MCF 10A (cell line): ENCODE measurements at regions not wholly inside any gene's neighbourhood (a gene's known extent, or its start where the extent isn't known, plus 50 kb on each side); places are given as distances from the start of the nearest gene placed in this dataset.

Experiments used
- BruUV-seq: library from RNA; stranded (reverse); fragments of 400-500 nt; replicated peaks from 2 replicates; lab custom pipeline; 2021; lab: Mats Ljungman, UMichigan
- CTCF ChIA-PET: fragments of 300-600 bp; sonication (Branson Sonifier 250); formaldehyde crosslinking; extraction: SDS; loops from one replicate; lab custom pipeline; 2021; ENCODE audit warnings: antibody characterized with exemption, inconsistent platforms; lab: Yijun Ruan, JAX
- POLR2A ChIA-PET: fragments of 300-600, 350-650 bp; sonication (Branson Sonifier 250); formaldehyde crosslinking; extraction: SDS; loops from one replicate; lab custom pipeline; 2020; ENCODE audit warnings: antibody characterized with exemption, inconsistent platforms; lab: Yijun Ruan, JAX
- DNase-seq: peaks from one replicate; pipeline ENCODE4 v3.0.0-alpha.2; 2018; ENCODE audit not compliant: unreplicated experiment
- H3K27ac Mint-ChIP-seq: one replicate; pipeline ENCODE4 v1.8.0; 2022; ENCODE audit warnings: mild to moderate bottlenecking, low read depth, mixed read lengths; ENCODE audit not compliant: unreplicated experiment
- H3K27me3 Mint-ChIP-seq: one replicate; pipeline ENCODE4 v1.8.0; 2022; ENCODE audit warnings: mixed read lengths; ENCODE audit not compliant: insufficient read depth, unreplicated experiment
- H3K36me3 Mint-ChIP-seq: one replicate; pipeline ENCODE4 v1.8.0; 2022; ENCODE audit warnings: mild to moderate bottlenecking, moderate library complexity, mixed read lengths; ENCODE audit not compliant: insufficient read depth, unreplicated experiment
- H3K4me1 Mint-ChIP-seq: one replicate; pipeline ENCODE4 v1.8.0; 2022; ENCODE audit warnings: mixed read lengths; ENCODE audit not compliant: insufficient read depth, unreplicated experiment
- H3K4me3 Mint-ChIP-seq: one replicate; pipeline ENCODE4 v1.8.0; 2022; ENCODE audit warnings: mild to moderate bottlenecking, moderate library complexity, mixed read lengths; ENCODE audit not compliant: unreplicated experiment
- H3K9me3 Mint-ChIP-seq: one replicate; pipeline ENCODE4 v1.8.0; 2022; ENCODE audit warnings: mixed read lengths; ENCODE audit not compliant: unreplicated experiment
- CTCF ChIP-seq: fragments of 200-600 bp; IDR thresholded peaks from one replicate; pipeline ENCODE4 v1.8.0; 2022; ENCODE audit warnings: antibody characterized with exemption, mild to moderate bottlenecking; ENCODE audit not compliant: unreplicated experiment
- intact Hi-C: fragments of 100-400 bp; cut with micrococcal nuclease; formaldehyde crosslinking; loops from 2 replicates; pipeline ENCODE4 v1.14.1; 2022

- peak; percentile 38 for DNase-seq
- H3K36me3 Mint-ChIP-seq, result no peaks in the 10 kb centered on the region
- H3K4me1 Mint-ChIP-seq, result no peaks in the 10 kb centered on the region
- no peak overlapping the region for H3K4me3 Mint-ChIP-seq
- H3K27ac Mint-ChIP-seq, result no peak overlapping the region
- TF ChIP-seq CTCF, result no peak
- no peaks in the 10 kb centered on the region for H3K9me3 Mint-ChIP-seq
- CTCF ChIA-PET, result interaction anchor here (0.6 kb wide), 1 partner anchor 17 kb away, joined by 3 read pairs; no protein-coding TSS in a partner anchor
- POLR2A ChIA-PET, result interaction anchor here (0.7 to 1.0 kb wide), 2 partner anchors 9 to 496 kb away, joined by 3 read pairs; no protein-coding TSS in a partner anchor
- BruUV-seq, result no TSS peak
- H3K27me3 Mint-ChIP-seq, result peaks cover 63% of the 10 kb centered on the region
- intact Hi-C loops, result no loop called here
Observed at GRCh38 chrX:42485601-42486000, 292.4 kb downstream of the PPP1R2C start.

- CTCF ChIA-PET, result interaction anchor here (0.6 kb wide), 1 partner anchor 15 kb away, joined by 3 read pairs; no protein-coding TSS in a partner anchor
- H3K27ac Mint-ChIP-seq, result no peak overlapping the region
- no TSS peak for BruUV-seq
- POLR2A ChIA-PET, result interaction anchor here (0.6 kb wide), 1 partner anchor 695 kb away, joined by 4 read pairs; no protein-coding TSS in a partner anchor
- peaks cover 52% of the 10 kb centered on the region for H3K27me3 Mint-ChIP-seq
- intact Hi-C loops, result no loop called here
- H3K36me3 Mint-ChIP-seq, result no peaks in the 10 kb centered on the region
- DNase-seq, result no peak
- no peaks in the 10 kb centered on the region for H3K4me1 Mint-ChIP-seq
- no peaks in the 10 kb centered on the region for H3K9me3 Mint-ChIP-seq
- no peak overlapping the region for H3K4me3 Mint-ChIP-seq
- no peak for TF ChIP-seq CTCF
Observed at GRCh38 chrX:42484233-42484632, 293.7 kb downstream of the PPP1R2C start.

GRCh38 chrX:42477396-42477795, 300.6 kb downstream of the PPP1R2C start:
- no peaks in the 10 kb centered on the region for H3K4me1 Mint-ChIP-seq
- no peak overlapping the region for H3K4me3 Mint-ChIP-seq
- ChIA-PET POLR2A (interaction anchor here (0.6 to 0.7 kb wide), 2 partner anchors 16 to 36 kb away, joined by 4 read pairs; no protein-coding TSS in a partner anchor), CTCF (interaction anchor here (0.6 kb wide), 1 partner anchor 181 kb away, joined by 6 read pairs; no protein-coding TSS in a partner anchor)
- intact Hi-C loops, result no loop called here
- DNase-seq, result no peak
- no peaks in the 10 kb centered on the region for H3K36me3 Mint-ChIP-seq
- peaks cover 36% of the 10 kb centered on the region for H3K27me3 Mint-ChIP-seq
- no peaks in the 10 kb centered on the region for H3K9me3 Mint-ChIP-seq
- no peak for TF ChIP-seq CTCF
- BruUV-seq, result no TSS peak
- no peak overlapping the region for H3K27ac Mint-ChIP-seq

GRCh38 chrX:42472727-42473126, 305.2 kb downstream of the PPP1R2C start:
- no peak overlapping the region for H3K27ac Mint-ChIP-seq
- ChIA-PET POLR2A (no interaction called here), CTCF (no interaction called here)
- no peak for DNase-seq
- BruUV-seq, result no TSS peak
- no peak overlapping the region for H3K4me3 Mint-ChIP-seq
- H3K9me3 Mint-ChIP-seq, result no peaks in the 10 kb centered on the region
- peaks cover 6% of the 10 kb centered on the region for H3K36me3 Mint-ChIP-seq
- H3K27me3 Mint-ChIP-seq, result peaks cover 28% of the 10 kb centered on the region
- intact Hi-C loops, result no loop called here
- TF ChIP-seq CTCF, result no peak
- no peaks in the 10 kb centered on the region for H3K4me1 Mint-ChIP-seq
